Thoracic aorta (tissue), 2 donors: ENCODE measurements at regions not wholly inside any gene's neighbourhood (a gene's known extent, or its start where the extent isn't known, plus 50 kb on each side); places are given as distances from the start of the nearest gene placed in this dataset.

Experiments used
- ATAC-seq: fragments of 150-250 bp; one replicate; pipeline ENCODE4 v1.8.0; 2017; ENCODE audit warnings: low read depth; ENCODE audit not compliant: insufficient number of reproducible peaks, low FRiP score
- DNase-seq: peaks from one replicate; pipeline ENCODE4 v3.0.0-alpha.2; 2020; ENCODE audit warnings: low spot score
- H3K27ac ChIP-seq, 2 donors: fragments of 200-600 bp; sonication (generic); 1 replicate in 1 of 2; 2 replicates in 1 of 2; pipeline ENCODE4 v1.5.1; 2016; ENCODE audit warnings: mild to moderate bottlenecking in 2 of 2, moderate library complexity in 2 of 2
- H3K27me3 ChIP-seq: fragments of 200-600 bp; sonication (generic); replicated peaks from 2 replicates; pipeline ENCODE4 v1.6.0; 2016; ENCODE audit warnings: mild to moderate bottlenecking; ENCODE audit not compliant: insufficient read depth
- H3K36me3 ChIP-seq: fragments of 200-600 bp; sonication (generic); one replicate; pipeline ENCODE4 v1.5.1; 2016
- H3K4me1 ChIP-seq, 2 donors: fragments of 200-600 bp; sonication (generic); 1 replicate in 1 of 2; 2 replicates in 1 of 2; pipeline versions ENCODE4 v1.5.1 to v1.6.0; 2016; ENCODE audit warnings: low read depth in 2 of 2, mild to moderate bottlenecking in 1 of 2; ENCODE audit not compliant: control insufficient read depth in 1 of 2
- H3K4me3 ChIP-seq: fragments of 200-600 bp; sonication (generic); 2 replicates; pipeline ENCODE4 v1.5.1; 2016; ENCODE audit warnings: mild to moderate bottlenecking
- H3K9me3 ChIP-seq: fragments of 200-600 bp; sonication (generic); 2 replicates; pipeline ENCODE4 v1.5.1; 2016
- TF ChIP-seq, protein P1 (sequence below): fragments of 200-600 bp; sonication (generic); IDR thresholded peaks from one replicate; pipeline ENCODE4 v1.5.1; 2019; ENCODE audit warnings: antibody characterized with exemption

DNA sequence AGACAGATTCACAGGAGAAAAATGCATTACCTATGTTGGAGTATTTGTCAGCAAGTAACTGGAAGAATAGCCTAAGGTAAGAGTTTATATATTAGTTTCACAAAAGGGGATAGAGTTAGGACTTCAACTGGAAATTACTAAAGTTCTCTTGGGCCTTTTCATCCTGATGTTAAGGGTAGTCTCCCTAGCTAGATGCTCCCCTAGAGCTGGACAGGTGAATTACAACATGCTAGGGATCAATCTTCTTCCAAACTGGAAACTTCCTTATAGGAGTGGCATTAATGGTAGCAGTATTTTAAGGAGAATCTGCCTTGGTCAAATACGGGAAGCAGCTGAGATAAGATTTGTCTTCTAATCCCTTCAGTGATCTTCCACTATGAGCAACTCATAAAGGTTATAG lies 632.8 kb upstream of the RAG2 start:
- Histone ChIP-seq H3K27me3 (no peaks in the 10 kb centered on the region), H3K36me3 (no peaks in the 10 kb centered on the region), H3K27ac (no peak overlapping the region), H3K4me3 (no peak overlapping the region), H3K9me3 (no peaks in the 10 kb centered on the region), H3K4me1 (no peaks in the 10 kb centered on the region)
- no peak for ATAC-seq
- no peak for DNase-seq
- TF ChIP-seq, protein P1, sequence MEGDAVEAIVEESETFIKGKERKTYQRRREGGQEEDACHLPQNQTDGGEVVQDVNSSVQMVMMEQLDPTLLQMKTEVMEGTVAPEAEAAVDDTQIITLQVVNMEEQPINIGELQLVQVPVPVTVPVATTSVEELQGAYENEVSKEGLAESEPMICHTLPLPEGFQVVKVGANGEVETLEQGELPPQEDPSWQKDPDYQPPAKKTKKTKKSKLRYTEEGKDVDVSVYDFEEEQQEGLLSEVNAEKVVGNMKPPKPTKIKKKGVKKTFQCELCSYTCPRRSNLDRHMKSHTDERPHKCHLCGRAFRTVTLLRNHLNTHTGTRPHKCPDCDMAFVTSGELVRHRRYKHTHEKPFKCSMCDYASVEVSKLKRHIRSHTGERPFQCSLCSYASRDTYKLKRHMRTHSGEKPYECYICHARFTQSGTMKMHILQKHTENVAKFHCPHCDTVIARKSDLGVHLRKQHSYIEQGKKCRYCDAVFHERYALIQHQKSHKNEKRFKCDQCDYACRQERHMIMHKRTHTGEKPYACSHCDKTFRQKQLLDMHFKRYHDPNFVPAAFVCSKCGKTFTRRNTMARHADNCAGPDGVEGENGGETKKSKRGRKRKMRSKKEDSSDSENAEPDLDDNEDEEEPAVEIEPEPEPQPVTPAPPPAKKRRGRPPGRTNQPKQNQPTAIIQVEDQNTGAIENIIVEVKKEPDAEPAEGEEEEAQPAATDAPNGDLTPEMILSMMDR: no peak

GRCh38 chr11:37223962-37224361 lies 625.9 kb upstream of the RAG2 start:
- no peak overlapping the region for H3K4me3 ChIP-seq
- DNase-seq: no peak

GRCh38 chr11:37203006-37203405 lies 605.0 kb upstream of the RAG2 start:
- TF ChIP-seq, protein P1: no peak
- no peaks in the 10 kb centered on the region for H3K36me3 ChIP-seq
- no peaks in the 10 kb centered on the region for H3K9me3 ChIP-seq
- no peak overlapping the region for H3K27ac ChIP-seq
- H3K4me1 ChIP-seq: no peaks in the 10 kb centered on the region
- ATAC-seq (no peak), DNase-seq (no peak)
- no peaks in the 10 kb centered on the region for H3K27me3 ChIP-seq
- H3K4me3 ChIP-seq: no peak overlapping the region

More at GRCh38 chr11:37223962-37224361, 625.9 kb upstream of the RAG2 start:
- no peak overlapping the region for H3K27ac ChIP-seq
- no peak for ATAC-seq
- no peaks in the 10 kb centered on the region for H3K27me3 ChIP-seq
- no peaks in the 10 kb centered on the region for H3K4me1 ChIP-seq
- no peaks in the 10 kb centered on the region for H3K9me3 ChIP-seq
- TF ChIP-seq, protein P1: no peak
- no peaks in the 10 kb centered on the region for H3K36me3 ChIP-seq

- no peak for ATAC-seq
- H3K4me1 ChIP-seq: no peaks in the 10 kb centered on the region
Measured at GRCh38 chr11:37199082-37199481, 601.0 kb upstream of the RAG2 start.

DNA sequence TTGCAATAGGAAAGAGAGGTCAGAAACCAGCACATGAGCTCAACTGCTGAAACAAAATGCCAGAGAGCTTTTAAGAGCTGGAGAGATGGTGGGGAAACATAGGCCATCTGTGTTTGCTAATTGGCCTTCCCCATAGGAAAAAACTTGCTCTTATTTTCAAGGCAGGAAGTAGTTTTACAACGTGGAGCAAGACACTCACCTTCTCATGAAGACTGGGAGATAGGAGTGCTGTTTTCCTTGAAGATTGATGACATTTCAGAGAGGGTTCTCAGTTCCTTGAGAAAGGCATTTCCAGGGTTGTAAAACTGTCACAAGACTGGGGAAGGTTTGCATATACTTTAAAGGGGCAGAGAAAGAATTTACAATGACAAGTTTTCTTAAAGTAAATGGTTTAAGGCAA lies 586.3 kb upstream of the RAG2 start:
- H3K4me3 ChIP-seq: no peak overlapping the region
- H3K9me3 ChIP-seq: no peaks in the 10 kb centered on the region
- H3K36me3 ChIP-seq: no peaks in the 10 kb centered on the region
- H3K4me1 ChIP-seq: no peaks in the 10 kb centered on the region
- no peak overlapping the region for H3K27ac ChIP-seq
- no peak for ATAC-seq
- no peak for DNase-seq
- no peaks in the 10 kb centered on the region for H3K27me3 ChIP-seq
- TF ChIP-seq, protein P1: no peak

More at GRCh38 chr11:37199082-37199481, 601.0 kb upstream of the RAG2 start:
- H3K4me3 ChIP-seq: no peak overlapping the region
- H3K36me3 ChIP-seq: no peaks in the 10 kb centered on the region
- DNase-seq: no peak
- no peaks in the 10 kb centered on the region for H3K9me3 ChIP-seq
- H3K27ac ChIP-seq: no peak overlapping the region
- TF ChIP-seq, protein P1: no peak
- no peaks in the 10 kb centered on the region for H3K27me3 ChIP-seq
